Activated naive CD8-positive, alpha-beta T cell treated with anti-CD3 and anti-CD28 coated beads, Interleukin-2, amount 50 U/mL, for 24 hours (primary cell): ENCODE measurements at regions not wholly inside any gene's neighbourhood (a gene's known extent, or its start where the extent isn't known, plus 50 kb on each side); places are given as distances from the start of the nearest gene placed in this dataset.

Experiments
- ATAC-seq: fragments of 150-1000 bp; cut with Tn5 transposase; one replicate; pipeline ENCODE4 v1.10.0; 2021
- DNase-seq: peaks from one replicate; pipeline ENCODE4 v3.0.0; 2021
- H3K27ac Mint-ChIP-seq: one replicate; pipeline ENCODE4 v1.8.0; 2021; ENCODE audit warnings: mild to moderate bottlenecking, mixed read lengths
- H3K27me3 Mint-ChIP-seq: one replicate; pipeline ENCODE4 v1.8.0; 2021; ENCODE audit warnings: mixed read lengths
- H3K36me3 Mint-ChIP-seq: one replicate; pipeline ENCODE4 v1.8.0; 2021; ENCODE audit warnings: low read depth, mixed read lengths
- H3K4me1 Mint-ChIP-seq: one replicate; pipeline ENCODE4 v1.8.0; 2021; ENCODE audit warnings: mixed read lengths
- H3K4me3 Mint-ChIP-seq: one replicate; pipeline ENCODE4 v1.8.0; 2021; ENCODE audit warnings: mild to moderate bottlenecking, moderate library complexity, mixed read lengths
- H3K9me3 Mint-ChIP-seq: one replicate; pipeline ENCODE4 v1.8.0; 2021; ENCODE audit warnings: mixed read lengths

DNA sequence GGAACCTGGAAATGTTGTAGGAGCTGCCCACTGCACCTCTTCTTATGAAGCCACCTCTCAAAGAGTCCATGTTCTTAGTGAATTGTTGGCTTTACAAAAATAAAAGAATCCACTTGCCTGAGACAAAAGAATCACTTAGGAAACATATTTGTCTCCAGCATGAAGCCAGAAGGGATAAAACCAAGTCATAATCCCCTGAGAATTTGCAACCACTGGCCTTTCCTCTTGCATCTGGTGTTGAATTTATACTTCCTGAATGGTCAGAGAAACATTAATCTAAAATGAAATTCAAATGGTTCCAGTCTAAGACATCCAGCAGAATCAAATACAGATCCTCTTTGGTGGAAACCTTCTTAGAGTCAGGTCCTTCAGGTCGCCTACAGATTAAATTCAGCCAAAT, 192.5 kb upstream of the ECI2 start:
- no peak for ATAC-seq
- no peaks in the 10 kb centered on the region for H3K4me1 Mint-ChIP-seq
- H3K9me3 Mint-ChIP-seq: no peaks in the 10 kb centered on the region
- peaks cover 9% of the 10 kb centered on the region for H3K27me3 Mint-ChIP-seq
- no peak overlapping the region for H3K27ac Mint-ChIP-seq
- H3K4me3 Mint-ChIP-seq: no peak overlapping the region
- no peak for DNase-seq
- no peaks in the 10 kb centered on the region for H3K36me3 Mint-ChIP-seq

DNA sequence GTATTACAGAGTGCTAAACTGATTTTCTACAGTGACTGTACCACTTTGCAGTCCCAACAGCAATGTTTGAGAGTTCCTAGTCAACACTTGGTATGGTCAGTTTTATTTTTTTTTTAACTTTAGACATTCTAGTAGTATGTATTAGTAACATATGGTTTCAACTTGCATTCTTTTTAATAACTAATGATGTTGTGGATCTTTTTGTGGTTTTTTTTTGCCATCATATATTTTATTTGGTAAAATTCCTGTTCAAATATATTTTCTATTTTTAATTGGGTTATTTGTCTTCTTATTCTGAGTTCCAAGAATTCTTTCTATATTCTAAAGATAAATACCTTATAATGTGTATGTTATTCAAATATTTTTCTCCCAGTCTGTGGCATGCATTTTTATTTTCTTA, 189.4 kb upstream of the ECI2 start:
- DNase-seq: no peak
- Mint-ChIP-seq H3K9me3 (no peaks in the 10 kb centered on the region), H3K4me3 (no peak overlapping the region), H3K36me3 (no peaks in the 10 kb centered on the region), H3K4me1 (no peaks in the 10 kb centered on the region), H3K27ac (no peak overlapping the region), H3K27me3 (peaks cover 9% of the 10 kb centered on the region)
- no peak for ATAC-seq

DNA sequence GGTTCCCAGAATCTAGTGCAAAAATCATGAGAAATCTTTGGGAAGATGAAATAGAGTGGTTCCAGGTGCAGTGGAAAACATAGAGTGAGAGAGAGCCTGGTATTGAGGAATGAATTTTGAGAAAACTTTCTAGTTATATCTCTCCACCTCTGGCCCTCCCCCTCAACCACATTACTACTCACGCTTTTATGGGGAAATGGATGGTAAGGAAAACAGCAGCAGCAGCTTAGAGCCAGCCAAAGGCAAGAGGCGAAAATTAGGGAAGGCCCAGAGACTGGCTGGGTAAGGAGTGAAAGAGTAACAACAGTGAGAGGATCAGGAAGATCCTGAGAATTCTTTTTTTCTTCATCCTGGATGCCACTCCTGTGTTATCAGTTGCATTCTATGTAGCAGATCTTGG, 187.9 kb upstream of the ECI2 start:
- Mint-ChIP-seq H3K36me3 (no peaks in the 10 kb centered on the region), H3K27ac (no peak overlapping the region), H3K27me3 (peaks cover 13% of the 10 kb centered on the region), H3K4me1 (no peaks in the 10 kb centered on the region), H3K9me3 (no peaks in the 10 kb centered on the region), H3K4me3 (no peak overlapping the region)
- DNase-seq (no peak), ATAC-seq (no peak)

DNA sequence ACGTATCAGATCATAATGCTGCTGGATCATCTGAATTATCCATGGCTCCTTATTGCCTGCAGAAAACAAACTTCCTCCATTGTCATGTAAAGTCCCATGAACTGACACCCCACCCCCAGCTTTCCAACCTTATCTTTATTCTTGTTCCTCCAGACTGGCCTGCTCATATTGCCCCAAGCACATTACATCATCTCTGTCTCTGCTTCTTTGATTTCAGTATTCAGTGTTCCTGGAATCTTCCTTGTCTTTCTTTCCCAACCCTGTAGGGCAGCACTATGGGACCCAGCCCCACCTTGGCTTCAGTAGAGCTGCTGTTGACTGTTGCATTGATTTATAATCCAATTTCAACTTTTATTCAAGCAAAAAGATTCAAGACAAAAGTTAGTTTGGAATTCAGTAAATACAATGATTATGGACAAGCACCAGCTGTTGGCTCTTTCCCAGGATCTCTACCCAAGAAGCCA, 187.5 kb upstream of the ECI2 start:
- ATAC-seq (no peak), DNase-seq (no peak)
- Mint-ChIP-seq H3K9me3 (no peaks in the 10 kb centered on the region), H3K4me1 (no peaks in the 10 kb centered on the region), H3K36me3 (no peaks in the 10 kb centered on the region), H3K27me3 (peaks cover 13% of the 10 kb centered on the region), H3K4me3 (no peak overlapping the region), H3K27ac (no peak overlapping the region)

DNA sequence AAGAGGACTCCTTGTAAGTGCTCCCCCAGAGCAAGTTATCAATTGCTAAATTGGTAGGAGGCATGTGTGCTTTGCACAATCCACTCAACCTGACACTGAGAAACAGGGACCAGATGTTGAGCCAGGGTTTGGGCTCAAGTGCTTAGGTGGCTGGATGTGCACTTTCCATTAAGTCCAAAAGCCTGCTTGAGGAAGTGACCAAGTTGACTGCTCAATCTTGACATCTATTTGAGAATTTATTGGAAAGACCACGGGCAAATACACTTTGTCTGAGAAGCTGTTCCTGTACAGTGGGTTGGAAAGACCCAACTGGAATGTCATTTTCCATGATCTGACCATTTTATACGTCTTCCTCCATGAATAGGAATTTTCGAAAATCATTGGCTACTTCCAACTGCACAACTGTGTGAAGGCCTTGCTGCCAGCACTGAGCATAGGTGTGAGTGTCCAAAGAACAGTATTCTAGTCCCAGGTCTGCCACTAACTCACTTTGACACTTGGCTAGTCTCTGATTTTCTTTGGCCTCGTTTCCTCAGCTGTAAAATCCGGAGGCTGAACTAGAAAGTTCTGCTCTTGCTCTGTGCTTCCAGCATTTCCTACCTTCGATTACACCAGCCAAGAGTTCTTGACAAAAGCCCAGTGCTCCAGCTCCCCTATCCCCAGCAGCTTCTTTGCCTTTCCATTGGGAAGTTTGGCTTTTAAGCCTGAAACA, 186.9 kb upstream of the ECI2 start:
- Mint-ChIP-seq H3K36me3 (no peaks in the 10 kb centered on the region), H3K4me3 (no peak overlapping the region), H3K27ac (no peak overlapping the region), H3K9me3 (no peaks in the 10 kb centered on the region), H3K27me3 (peaks cover 13% of the 10 kb centered on the region), H3K4me1 (no peaks in the 10 kb centered on the region)
- DNase-seq (no peak), ATAC-seq (no peak)

DNA sequence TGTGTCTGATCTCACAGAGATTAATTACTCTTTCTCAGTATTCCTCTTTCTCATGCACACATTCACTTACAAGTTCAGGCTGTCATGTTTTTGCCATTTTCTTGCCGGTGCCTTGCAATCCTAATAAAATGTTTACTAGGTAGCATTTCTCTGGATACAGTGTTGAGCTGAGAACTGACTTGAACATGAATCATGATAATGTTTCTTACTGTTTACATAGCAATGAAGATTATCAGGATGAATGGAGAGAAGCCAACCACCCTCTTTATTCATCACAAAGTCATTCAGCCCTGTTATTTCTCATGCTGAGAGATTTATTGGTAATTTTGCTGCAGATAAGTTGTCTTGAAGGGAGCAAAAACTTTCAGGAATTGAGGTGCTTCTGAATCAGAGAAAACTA, 185.5 kb upstream of the ECI2 start:
- no peak overlapping the region for H3K27ac Mint-ChIP-seq
- DNase-seq (no peak), ATAC-seq (no peak)
- H3K27me3 Mint-ChIP-seq: peaks cover 12% of the 10 kb centered on the region
- H3K9me3 Mint-ChIP-seq: no peaks in the 10 kb centered on the region
- H3K4me1 Mint-ChIP-seq: no peaks in the 10 kb centered on the region
- no peaks in the 10 kb centered on the region for H3K36me3 Mint-ChIP-seq
- H3K4me3 Mint-ChIP-seq: no peak overlapping the region

DNA sequence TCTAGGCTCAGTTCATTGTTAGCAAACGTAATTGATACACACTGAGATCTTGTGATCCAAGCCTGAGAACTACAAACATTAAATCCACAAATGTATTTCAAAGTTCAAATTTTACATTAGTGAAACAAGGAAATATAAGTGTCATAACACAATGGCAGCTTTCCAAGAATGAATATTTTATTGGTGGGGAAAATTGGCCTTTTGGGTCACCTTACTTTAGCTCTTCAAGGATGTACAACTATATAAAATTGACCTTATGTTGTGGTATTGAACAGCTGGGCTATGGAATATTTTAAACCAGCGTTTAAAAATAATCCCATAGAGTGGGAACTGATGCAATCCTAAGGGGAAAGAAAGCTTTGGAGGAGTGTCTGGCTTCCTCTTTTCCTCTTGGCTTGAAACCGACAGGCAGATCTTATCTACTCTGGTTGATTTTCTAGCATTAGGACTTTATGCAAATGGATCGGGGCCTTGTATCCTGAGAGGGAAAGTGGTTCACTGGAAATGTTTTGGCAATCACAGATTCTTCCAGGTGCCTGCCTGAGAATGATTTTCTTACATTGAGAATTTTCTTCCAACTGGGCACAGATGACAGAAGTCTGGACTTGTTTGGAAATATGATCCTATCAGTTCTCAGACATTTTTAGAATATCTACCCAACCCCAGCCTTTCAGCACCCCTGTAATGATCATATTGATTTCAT, 184.8 kb upstream of the ECI2 start:
- H3K4me1 Mint-ChIP-seq: no peaks in the 10 kb centered on the region
- no peaks in the 10 kb centered on the region for H3K36me3 Mint-ChIP-seq
- no peak for DNase-seq
- no peaks in the 10 kb centered on the region for H3K9me3 Mint-ChIP-seq
- no peak overlapping the region for H3K27ac Mint-ChIP-seq
- H3K27me3 Mint-ChIP-seq: peaks cover 15% of the 10 kb centered on the region
- no peak for ATAC-seq
- H3K4me3 Mint-ChIP-seq: no peak overlapping the region

DNA sequence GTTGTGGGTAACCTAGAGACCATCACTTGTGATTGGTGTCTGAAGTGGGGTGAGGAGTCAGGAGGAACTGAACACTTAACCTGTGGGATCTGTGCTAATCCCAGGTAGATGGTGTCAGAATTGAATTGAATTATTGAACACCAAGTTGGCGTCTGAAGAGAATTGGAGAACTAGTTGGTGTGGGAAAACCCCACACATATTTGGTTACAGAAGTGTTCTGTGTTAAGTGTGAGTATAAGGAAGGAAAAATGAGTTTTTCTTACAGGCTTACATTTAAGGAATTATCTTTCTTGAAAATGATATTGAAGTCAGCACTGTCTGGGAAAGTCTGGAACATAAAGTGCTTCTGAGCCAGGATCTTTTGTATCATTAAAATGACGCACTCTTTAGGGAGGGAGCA, 182.9 kb upstream of the ECI2 start:
- no peak for DNase-seq

DNA sequence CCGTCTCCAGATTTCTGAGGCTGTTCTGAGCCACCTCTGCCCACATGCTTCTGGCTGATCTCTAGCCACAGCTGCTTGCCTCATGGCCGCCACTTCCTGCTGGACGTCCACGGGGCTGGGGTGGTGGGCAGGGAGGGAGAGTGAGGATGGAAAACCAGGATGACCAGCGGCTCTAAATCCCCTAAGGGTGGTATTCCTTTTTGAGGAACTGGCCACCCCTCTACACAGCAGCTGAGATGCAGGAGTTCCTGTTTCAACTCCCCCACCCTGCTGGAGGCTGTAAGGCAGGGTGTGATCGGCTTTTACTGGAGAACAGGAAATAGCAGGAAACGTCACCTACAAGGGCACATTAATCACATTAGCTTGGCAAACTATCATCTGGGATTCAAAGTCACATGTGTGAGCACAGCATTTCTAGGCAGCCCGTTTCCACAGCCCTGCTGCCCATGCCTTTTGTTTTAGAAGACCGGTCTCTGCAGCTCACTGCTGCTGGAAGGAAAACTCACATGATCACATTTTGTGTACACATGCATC, 181.6 kb upstream of the ECI2 start:
- Mint-ChIP-seq H3K9me3 (peaks cover 23% of the 10 kb centered on the region), H3K4me3 (no peak overlapping the region), H3K4me1 (no peaks in the 10 kb centered on the region), H3K27me3 (peaks cover 12% of the 10 kb centered on the region), H3K36me3 (no peaks in the 10 kb centered on the region), H3K27ac (no peak overlapping the region)
- DNase-seq (no peak), ATAC-seq (no peak)

More for the DNA sequence above, 182.9 kb upstream of the ECI2 start:
- Mint-ChIP-seq H3K36me3 (no peaks in the 10 kb centered on the region), H3K4me3 (no peak overlapping the region), H3K9me3 (peaks cover 12% of the 10 kb centered on the region), H3K27ac (no peak overlapping the region), H3K4me1 (no peaks in the 10 kb centered on the region), H3K27me3 (peaks cover 12% of the 10 kb centered on the region)
- no peak for ATAC-seq

DNA sequence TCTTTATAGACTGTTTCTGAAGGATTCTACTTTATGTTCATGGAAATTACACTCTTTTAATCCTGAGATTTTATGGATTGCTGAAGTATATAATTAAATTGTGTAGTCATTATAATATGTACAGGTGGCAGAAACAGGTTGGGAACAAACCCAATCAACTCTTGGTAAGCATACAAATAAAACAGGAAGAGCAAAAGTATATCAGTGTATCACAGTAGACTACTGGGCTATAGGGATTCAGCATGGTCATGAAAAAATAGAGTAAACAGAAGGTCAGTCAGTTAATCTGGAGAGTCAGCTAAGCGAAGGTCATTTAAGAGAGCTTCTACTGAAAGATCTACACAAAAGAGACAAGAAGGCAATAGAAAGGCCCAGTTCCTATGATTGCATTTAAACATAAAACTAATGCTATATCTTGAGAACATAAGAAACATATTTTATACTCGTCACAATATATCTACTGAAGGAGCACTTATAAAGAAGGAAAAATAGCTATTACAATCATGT, 178.9 kb upstream of the ECI2 start:
- H3K27ac Mint-ChIP-seq: no peak overlapping the region
- H3K36me3 Mint-ChIP-seq: peaks cover 2% of the 10 kb centered on the region
- DNase-seq (no peak), ATAC-seq (no peak)
- H3K4me3 Mint-ChIP-seq: no peak overlapping the region
- no peaks in the 10 kb centered on the region for H3K4me1 Mint-ChIP-seq
- peaks cover 12% of the 10 kb centered on the region for H3K27me3 Mint-ChIP-seq
- H3K9me3 Mint-ChIP-seq: peaks cover 39% of the 10 kb centered on the region

DNA sequence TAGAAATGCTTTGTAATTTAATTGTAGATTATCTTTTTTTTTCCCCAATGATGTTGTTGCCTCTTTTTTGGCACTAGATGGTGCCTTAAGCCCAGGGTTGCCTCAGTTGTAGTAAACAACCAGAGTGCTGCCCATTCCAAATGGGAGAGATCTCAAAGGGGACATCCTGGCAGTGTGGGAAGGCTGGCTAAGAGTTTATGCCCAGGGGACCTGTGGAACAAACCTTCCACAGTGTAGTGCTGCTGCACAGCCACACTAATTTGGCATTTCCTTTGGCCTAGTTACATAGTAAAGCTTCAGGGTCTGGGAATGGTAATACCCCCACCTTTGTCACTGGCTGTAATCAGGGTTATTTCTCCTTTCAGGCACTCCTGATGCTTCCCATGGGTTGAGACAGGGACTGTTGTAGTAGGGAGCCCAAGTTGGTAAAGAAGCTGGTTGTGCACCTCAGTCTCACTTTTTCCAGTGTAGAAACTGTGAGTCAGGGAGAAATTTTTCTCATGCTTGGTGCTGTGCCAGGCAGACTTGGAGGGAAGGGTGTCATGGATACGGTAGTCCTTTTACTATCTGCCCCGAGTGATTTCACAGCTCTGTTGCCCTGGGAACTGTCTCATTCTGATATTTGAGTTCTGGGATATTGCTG, 177.8 kb upstream of the ECI2 start:
- H3K27ac Mint-ChIP-seq: no peak overlapping the region
- H3K9me3 Mint-ChIP-seq: peaks cover 39% of the 10 kb centered on the region
- no peak overlapping the region for H3K4me3 Mint-ChIP-seq
- no peak for ATAC-seq
- no peaks in the 10 kb centered on the region for H3K4me1 Mint-ChIP-seq
- peaks cover 2% of the 10 kb centered on the region for H3K36me3 Mint-ChIP-seq
- peaks cover 8% of the 10 kb centered on the region for H3K27me3 Mint-ChIP-seq
- DNase-seq: no peak

DNA sequence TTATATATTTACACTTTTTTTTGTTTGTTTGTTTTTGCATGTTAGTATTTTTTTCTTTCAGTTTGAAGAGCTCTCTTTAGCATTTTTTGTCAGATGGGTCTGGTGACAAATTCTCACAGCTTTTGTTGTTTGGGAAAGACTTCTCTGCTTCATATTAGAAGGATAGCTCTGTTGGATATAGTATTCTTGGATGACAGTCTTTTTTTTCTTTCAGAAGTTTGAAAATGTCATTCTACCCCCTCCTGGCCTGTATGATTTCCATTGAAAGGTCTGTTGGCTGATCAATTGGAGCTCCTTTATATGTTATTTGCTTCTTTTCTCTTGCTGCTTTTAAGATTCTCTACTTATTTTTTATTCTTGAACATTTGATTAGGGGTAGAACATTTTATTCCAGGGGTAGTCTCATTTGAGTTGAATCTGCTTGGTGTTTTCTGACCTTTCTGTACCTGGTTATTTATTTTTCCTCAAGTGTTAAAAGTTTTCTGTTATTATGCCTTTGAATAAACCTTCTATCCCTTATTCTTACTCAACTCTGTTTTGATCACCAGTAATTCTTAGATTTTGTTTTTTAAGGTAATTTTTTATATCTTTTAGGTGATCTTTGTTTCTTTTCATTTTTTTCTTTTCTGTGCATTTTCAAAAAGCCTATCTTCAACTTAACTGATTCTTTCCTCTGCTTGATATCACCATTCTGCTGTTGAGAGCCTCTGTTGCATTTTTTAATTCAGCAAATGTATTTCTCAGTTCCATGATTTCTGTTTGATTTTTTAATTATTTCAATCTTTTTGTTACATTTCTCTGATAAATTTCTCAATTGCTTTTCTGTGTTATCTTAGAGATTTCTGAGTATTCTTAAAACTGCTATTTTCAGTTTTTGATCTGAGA, 176.8 kb upstream of the ECI2 start:
- ATAC-seq: no peak
- Mint-ChIP-seq H3K27ac (no peak overlapping the region), H3K4me3 (no peak overlapping the region), H3K27me3 (peaks cover 11% of the 10 kb centered on the region), H3K4me1 (no peaks in the 10 kb centered on the region), H3K36me3 (peaks cover 2% of the 10 kb centered on the region), H3K9me3 (peaks cover 39% of the 10 kb centered on the region)
- DNase-seq: no peak

DNA sequence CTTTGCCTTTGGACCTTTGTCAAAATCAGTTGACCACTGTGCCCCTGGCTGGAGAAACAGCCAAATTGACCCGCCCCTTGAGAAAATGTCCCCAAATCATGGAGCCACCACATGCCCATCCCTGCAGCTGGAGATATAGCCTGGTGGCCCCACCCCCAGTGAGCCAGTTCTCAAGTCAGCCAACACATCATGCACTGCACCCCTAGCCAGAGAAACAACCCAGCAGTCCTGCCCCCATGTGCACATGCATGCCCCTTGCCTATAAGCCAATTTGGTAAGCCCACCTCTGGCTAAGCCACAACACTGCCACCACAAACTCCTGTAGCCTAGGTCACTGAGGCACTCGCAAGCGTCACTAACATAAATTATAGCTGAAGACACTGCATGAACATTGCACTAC, 174.2 kb upstream of the ECI2 start:
- Mint-ChIP-seq H3K27me3 (peaks cover 13% of the 10 kb centered on the region), H3K4me1 (no peaks in the 10 kb centered on the region), H3K9me3 (peaks cover 39% of the 10 kb centered on the region), H3K4me3 (no peak overlapping the region), H3K36me3 (peaks cover 2% of the 10 kb centered on the region), H3K27ac (no peak overlapping the region)
- DNase-seq: no peak
- ATAC-seq: no peak

DNA sequence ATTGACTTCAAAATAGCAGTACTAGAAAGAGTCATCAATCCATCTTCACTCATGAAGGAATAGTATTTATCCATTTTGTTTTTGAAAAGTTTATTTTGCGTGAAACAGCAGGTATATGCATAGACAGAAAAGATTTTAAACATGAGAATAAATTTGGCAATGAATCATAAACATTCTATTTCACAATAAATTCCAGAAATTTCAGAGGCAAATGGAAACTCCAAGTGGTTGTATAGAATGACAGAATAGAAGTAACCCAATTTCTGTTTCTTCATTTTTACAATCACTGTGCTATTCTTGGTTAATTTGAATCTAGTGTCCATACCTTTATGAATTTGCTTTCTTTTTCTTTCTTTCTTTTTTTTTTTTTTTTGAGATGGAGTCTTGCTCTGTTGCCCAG, 173.0 kb upstream of the ECI2 start:
- Mint-ChIP-seq H3K36me3 (peaks cover 2% of the 10 kb centered on the region), H3K4me1 (no peaks in the 10 kb centered on the region), H3K4me3 (no peak overlapping the region), H3K27me3 (peaks cover 20% of the 10 kb centered on the region), H3K9me3 (peaks cover 27% of the 10 kb centered on the region), H3K27ac (no peak overlapping the region)
- DNase-seq (no peak), ATAC-seq (no peak)
